WTC11 (cell line): ENCODE measurements at regions not wholly inside any gene's neighbourhood (a gene's known extent, or its start where the extent isn't known, plus 50 kb on each side); places are given as distances from the start of the nearest gene placed in this dataset.
A peak's percentile ranks its signal among the peaks of the same experiment; 100 is the strongest.

ENCODE experiments used
- ATAC-seq: fragments of 200-7000 bp; cut with Tn5 transposase; 2 replicates; pipeline ENCODE4 v1.10.0; 2021; ENCODE audit warnings: mild to moderate bottlenecking, moderate library complexity
- CTCF ChIA-PET: fragments of 300-600 bp; sonication (Branson Sonifier 250); formaldehyde crosslinking; loops from one replicate; lab custom pipeline; 2021; ENCODE audit warnings: antibody characterized with exemption; lab: Charles Lee
- POLR2A ChIA-PET: fragments of 350-600 bp; sonication (Branson Sonifier 250); formaldehyde crosslinking; loops from one replicate; lab custom pipeline; 2021; ENCODE audit warnings: antibody characterized with exemption; lab: Charles Lee
- DNase-seq: peaks from one replicate; pipeline ENCODE4 v3.0.0; 2021; ENCODE audit warnings: low spot score
- H3K27ac Mint-ChIP-seq: 2 replicates; pipeline ENCODE4 v1.8.0; 2021; ENCODE audit warnings: mixed read lengths
- H3K27me3 Mint-ChIP-seq: 2 replicates; pipeline ENCODE4 v1.8.0; 2021; ENCODE audit warnings: low read depth, mild to moderate bottlenecking, moderate library complexity, mixed read lengths
- H3K36me3 Mint-ChIP-seq: 2 replicates; pipeline ENCODE4 v1.8.0; 2021; ENCODE audit warnings: mixed read lengths
- H3K4me1 Mint-ChIP-seq: 2 replicates; pipeline ENCODE4 v1.8.0; 2022; ENCODE audit warnings: mixed read lengths
- H3K4me3 Mint-ChIP-seq: 2 replicates; pipeline ENCODE4 v1.8.0; 2021; ENCODE audit warnings: mild to moderate bottlenecking, moderate library complexity, mixed read lengths
- H3K9me3 Mint-ChIP-seq: 2 replicates; pipeline ENCODE4 v1.8.0; 2021; ENCODE audit warnings: mixed read lengths
- ATF3 ChIP-seq: sonication (generic); formaldehyde crosslinking; conservative IDR thresholded peaks from 2 replicates; pipeline ENCODE4 v1.8.1; 2022; ENCODE audit warnings: mild to moderate bottlenecking, missing genetic modification reagents
- CREM ChIP-seq: sonication (generic); formaldehyde crosslinking; IDR thresholded peaks from 2 replicates; pipeline ENCODE4 v1.8.1; 2022; ENCODE audit warnings: mild to moderate bottlenecking, missing genetic modification reagents, moderate library complexity
- E2F4 ChIP-seq: sonication (generic); formaldehyde crosslinking; IDR thresholded peaks from 2 replicates; pipeline ENCODE4 v1.8.1; 2022; ENCODE audit warnings: low read depth, mild to moderate bottlenecking, moderate library complexity, missing genetic modification reagents, borderline replicate concordance
- GABPB1 ChIP-seq: sonication (generic); formaldehyde crosslinking; IDR thresholded peaks from 2 replicates; pipeline ENCODE4 v1.8.1; 2023; ENCODE audit warnings: mild to moderate bottlenecking, missing genetic modification reagents
- IRF2 ChIP-seq: sonication (generic); formaldehyde crosslinking; IDR thresholded peaks from 2 replicates; pipeline ENCODE4 v1.8.0; 2022; ENCODE audit warnings: low read depth, missing genetic modification reagents, borderline replicate concordance
- JAZF1 ChIP-seq: fragments of 250-450 bp; sonication (Bioruptor Pico); IDR thresholded peaks from 2 replicates; pipeline ENCODE4 v1.9.0; 2021; ENCODE audit warnings: moderate library complexity, mild to moderate bottlenecking, inconsistent platforms
- MLX ChIP-seq: sonication (generic); formaldehyde crosslinking; IDR thresholded peaks from 2 replicates; pipeline ENCODE4 v1.8.1; 2023; ENCODE audit warnings: mild to moderate bottlenecking, missing genetic modification reagents, moderate library complexity
- MXD4 ChIP-seq: fragments of 250-450 bp; sonication (Bioruptor Pico); IDR thresholded peaks from 2 replicates; pipeline ENCODE4 v1.8.0; 2021; ENCODE audit warnings: mild to moderate bottlenecking, moderate library complexity, borderline replicate concordance
- NFATC4 ChIP-seq: fragments of 250-450 bp; sonication (Bioruptor Pico); IDR thresholded peaks from 2 replicates; pipeline ENCODE4 v1.9.0; 2021; ENCODE audit warnings: mild to moderate bottlenecking
- OVOL2 ChIP-seq: fragments of 250-450 bp; sonication (Bioruptor Pico); IDR thresholded peaks from 2 replicates; pipeline ENCODE4 v1.9.0; 2021; ENCODE audit warnings: mild to moderate bottlenecking, borderline replicate concordance
- PREB ChIP-seq: sonication (generic); formaldehyde crosslinking; IDR thresholded peaks from 2 replicates; pipeline ENCODE4 v1.8.1; 2022; ENCODE audit warnings: mild to moderate bottlenecking, missing genetic modification reagents, moderate library complexity, borderline replicate concordance
- RORB ChIP-seq: fragments of 250-450 bp; sonication (Bioruptor Pico); IDR thresholded peaks from 2 replicates; pipeline ENCODE4 v1.9.0; 2021; ENCODE audit warnings: mild to moderate bottlenecking
- TP53 ChIP-seq: sonication (generic); formaldehyde crosslinking; IDR thresholded peaks from 2 replicates; pipeline ENCODE4 v1.8.1; 2023; ENCODE audit warnings: mild to moderate bottlenecking, missing genetic modification reagents
- USF2 ChIP-seq: sonication (generic); formaldehyde crosslinking; IDR thresholded peaks from 2 replicates; pipeline ENCODE4 v1.8.1; 2023; ENCODE audit warnings: mild to moderate bottlenecking, missing genetic modification reagents, moderate library complexity
- ZNF219 ChIP-seq: sonication (generic); formaldehyde crosslinking; IDR thresholded peaks from 2 replicates; pipeline ENCODE4 v1.8.0; 2023; ENCODE audit warnings: missing genetic modification reagents, mild to moderate bottlenecking, borderline replicate concordance
- ZNF396 ChIP-seq: fragments of 250-450 bp; sonication (Bioruptor Pico); IDR thresholded peaks from 2 replicates; pipeline ENCODE4 v1.8.0; 2021; ENCODE audit warnings: mild to moderate bottlenecking, moderate library complexity, borderline replicate concordance
- ZNF671 ChIP-seq: fragments of 250-450 bp; sonication (Bioruptor Pico); IDR thresholded peaks from 2 replicates; pipeline ENCODE4 v1.8.0; 2021; ENCODE audit warnings: mild to moderate bottlenecking
- TF ChIP-seq, protein P1 (sequence below): sonication (generic); formaldehyde crosslinking; IDR thresholded peaks from 2 replicates; pipeline ENCODE4 v1.8.0; 2022; ENCODE audit warnings: mild to moderate bottlenecking, missing genetic modification reagents
- TF ChIP-seq, protein P2 (sequence below): fragments of 250-450 bp; sonication (Bioruptor Pico); IDR thresholded peaks from 2 replicates; pipeline ENCODE4 v1.9.0; 2021; ENCODE audit warnings: mild to moderate bottlenecking
- TF ChIP-seq, protein P3 (sequence below): sonication (generic); formaldehyde crosslinking; IDR thresholded peaks from 2 replicates; pipeline ENCODE4 v1.8.1; 2022; ENCODE audit warnings: missing genetic modification reagents, borderline replicate concordance

GRCh38 chr15:60116456-60117089 lies 112.5 kb downstream of the FOXB1 start:
- no peaks in the 10 kb centered on the region for H3K9me3 Mint-ChIP-seq
- TF ChIP-seq, protein P1, sequence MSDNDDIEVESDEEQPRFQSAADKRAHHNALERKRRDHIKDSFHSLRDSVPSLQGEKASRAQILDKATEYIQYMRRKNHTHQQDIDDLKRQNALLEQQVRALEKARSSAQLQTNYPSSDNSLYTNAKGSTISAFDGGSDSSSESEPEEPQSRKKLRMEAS (CRISPR knock-in tag), result no peak
- no peak for TF ChIP-seq CREM (CRISPR knock-in tag)
- no peak for TF ChIP-seq MXD4 (CRISPR knock-in tag)
- no peak for TF ChIP-seq NFATC4 (CRISPR knock-in tag)
- no peak for TF ChIP-seq ZNF396 (CRISPR knock-in tag)
- no peak for TF ChIP-seq TP53
- TF ChIP-seq OVOL2 (CRISPR knock-in tag), result no peak
- TF ChIP-seq E2F4 (CRISPR knock-in tag), result no peak
- TF ChIP-seq ZNF671 (CRISPR knock-in tag), result no peak
- TF ChIP-seq, protein P2, sequence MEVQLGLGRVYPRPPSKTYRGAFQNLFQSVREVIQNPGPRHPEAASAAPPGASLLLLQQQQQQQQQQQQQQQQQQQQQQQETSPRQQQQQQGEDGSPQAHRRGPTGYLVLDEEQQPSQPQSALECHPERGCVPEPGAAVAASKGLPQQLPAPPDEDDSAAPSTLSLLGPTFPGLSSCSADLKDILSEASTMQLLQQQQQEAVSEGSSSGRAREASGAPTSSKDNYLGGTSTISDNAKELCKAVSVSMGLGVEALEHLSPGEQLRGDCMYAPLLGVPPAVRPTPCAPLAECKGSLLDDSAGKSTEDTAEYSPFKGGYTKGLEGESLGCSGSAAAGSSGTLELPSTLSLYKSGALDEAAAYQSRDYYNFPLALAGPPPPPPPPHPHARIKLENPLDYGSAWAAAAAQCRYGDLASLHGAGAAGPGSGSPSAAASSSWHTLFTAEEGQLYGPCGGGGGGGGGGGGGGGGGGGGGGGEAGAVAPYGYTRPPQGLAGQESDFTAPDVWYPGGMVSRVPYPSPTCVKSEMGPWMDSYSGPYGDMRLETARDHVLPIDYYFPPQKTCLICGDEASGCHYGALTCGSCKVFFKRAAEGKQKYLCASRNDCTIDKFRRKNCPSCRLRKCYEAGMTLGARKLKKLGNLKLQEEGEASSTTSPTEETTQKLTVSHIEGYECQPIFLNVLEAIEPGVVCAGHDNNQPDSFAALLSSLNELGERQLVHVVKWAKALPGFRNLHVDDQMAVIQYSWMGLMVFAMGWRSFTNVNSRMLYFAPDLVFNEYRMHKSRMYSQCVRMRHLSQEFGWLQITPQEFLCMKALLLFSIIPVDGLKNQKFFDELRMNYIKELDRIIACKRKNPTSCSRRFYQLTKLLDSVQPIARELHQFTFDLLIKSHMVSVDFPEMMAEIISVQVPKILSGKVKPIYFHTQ (CRISPR knock-in tag), result no peak
- TF ChIP-seq ATF3, result no peak
- no peak for TF ChIP-seq USF2
- TF ChIP-seq ZNF219 (CRISPR knock-in tag), result no peak
- TF ChIP-seq, protein P3, sequence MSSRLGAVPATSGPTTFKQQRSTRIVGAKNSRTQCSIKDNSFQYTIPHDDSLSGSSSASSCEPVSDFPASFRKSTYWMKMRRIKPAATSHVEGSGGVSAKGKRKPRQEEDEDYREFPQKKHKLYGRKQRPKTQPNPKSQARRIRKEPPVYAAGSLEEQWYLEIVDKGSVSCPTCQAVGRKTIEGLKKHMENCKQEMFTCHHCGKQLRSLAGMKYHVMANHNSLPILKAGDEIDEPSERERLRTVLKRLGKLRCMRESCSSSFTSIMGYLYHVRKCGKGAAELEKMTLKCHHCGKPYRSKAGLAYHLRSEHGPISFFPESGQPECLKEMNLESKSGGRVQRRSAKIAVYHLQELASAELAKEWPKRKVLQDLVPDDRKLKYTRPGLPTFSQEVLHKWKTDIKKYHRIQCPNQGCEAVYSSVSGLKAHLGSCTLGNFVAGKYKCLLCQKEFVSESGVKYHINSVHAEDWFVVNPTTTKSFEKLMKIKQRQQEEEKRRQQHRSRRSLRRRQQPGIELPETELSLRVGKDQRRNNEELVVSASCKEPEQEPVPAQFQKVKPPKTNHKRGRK (CRISPR knock-in tag), result no peak
- TF ChIP-seq IRF2 (CRISPR knock-in tag), result no peak
- no peak for TF ChIP-seq MLX (CRISPR knock-in tag)
- no peak for TF ChIP-seq GABPB1
- no peak for TF ChIP-seq RORB (CRISPR knock-in tag)
- TF ChIP-seq PREB (CRISPR knock-in tag), result no peak
- TF ChIP-seq JAZF1 (CRISPR knock-in tag), result no peak
- TF ChIP-seq, all 79 proteins: peak for 0
- ATAC-seq (no peak), DNase-seq (no peak)
- Mint-ChIP-seq H3K4me3 (peak overlapping the region; percentile 63), H3K36me3 (no peaks in the 10 kb centered on the region), H3K4me1 (peaks cover 70% of the 10 kb centered on the region), H3K27ac (no peak overlapping the region; the same call in 1 of the 2 replicates), H3K27me3 (peaks cover 21% of the 10 kb centered on the region)
- CTCF ChIA-PET, result interaction anchor here (0.9 to 1.4 kb wide), 3 partner anchors 11 to 123 kb away, joined by 3 to 5 read pairs (median 4); no protein-coding TSS in a partner anchor
- POLR2A ChIA-PET, result interaction anchor here (0.7 to 1.8 kb wide), 2 partner anchors 10 to 112 kb away, joined by 3 to 5 read pairs; partner anchors contain the start of gene FOXB1
